ENCODE measurements at regions not wholly inside any gene's neighbourhood (a gene's known extent, or its start where the extent isn't known, plus 50 kb on each side); places are given as distances from the start of the nearest gene placed in this dataset.

DNA sequence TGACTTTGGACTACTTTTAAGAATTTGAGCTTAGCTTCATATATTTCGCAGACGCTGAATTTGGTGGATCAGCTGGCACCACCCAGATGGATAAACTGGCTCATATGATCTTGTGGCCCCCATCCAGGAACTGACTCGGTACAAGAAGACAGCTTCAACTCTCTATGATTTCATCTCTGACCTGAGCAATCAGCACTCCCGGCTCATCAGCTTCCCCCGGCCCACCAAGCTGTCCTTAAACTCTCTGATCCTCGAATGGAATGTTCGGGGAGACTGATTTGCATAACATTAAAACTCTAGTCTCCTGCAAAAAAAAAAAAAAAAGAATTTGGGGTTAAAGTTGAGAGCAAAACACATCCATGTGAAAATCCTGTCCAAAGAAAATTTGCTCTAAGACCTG lies 71.4 kb upstream of the IRS2 start:
- WGBS, 2 donors = 82 to 83% methylated on average over 7 of the region's 7 CpGs
- ATAC-seq (ENCODE audit: low FRiP score in 2 of 2) (no peak), DNase-seq (no peak)
- H3K4me3 ChIP-seq = no peak overlapping the region
- TF ChIP-seq EP300 (IDR thresholded peaks at IDR 0.05) (no peak), POLR2AphosphoS5 (IDR thresholded peaks at IDR 0.05) (no peak), POLR2A (IDR thresholded peaks at IDR 0.05) (no peak), CTCF (IDR thresholded peaks at IDR 0.05) (no peak)
- H3K9me3 ChIP-seq = no peaks in the 10 kb centered on the region
- H3K36me3 ChIP-seq = no peaks in the 10 kb centered on the region
- H3K27ac ChIP-seq = no peak overlapping the region
- no peaks in the 10 kb centered on the region for H3K27me3 ChIP-seq
- H3K4me1 ChIP-seq = peaks cover 0 to under 1% (median 0%) of the 10 kb centered on the region in 4 donors

- Histone ChIP-seq H3K4me3 (no peak overlapping the region), H3K27me3 (no peaks in the 10 kb centered on the region), H3K9me3 (no peaks in the 10 kb centered on the region), H3K4me1 (no peaks in the 10 kb centered on the region), H3K27ac (no peak overlapping the region), H3K36me3 (no peaks in the 10 kb centered on the region)
- TF ChIP-seq EP300 (IDR thresholded peaks at IDR 0.05) = no peak
- TF ChIP-seq POLR2AphosphoS5 (IDR thresholded peaks at IDR 0.05) = no peak
- TF ChIP-seq CTCF (IDR thresholded peaks at IDR 0.05) = no peak
- no peak for TF ChIP-seq POLR2A (IDR thresholded peaks at IDR 0.05)
- DNase-seq = no peak
- 82 to 84% methylated on average over 5 of the region's 5 CpGs for WGBS, 2 donors
- no peak for ATAC-seq (ENCODE audit: low FRiP score in 2 of 2)
Measured at GRCh38 chr13:109857325-109857724, 70.9 kb upstream of the IRS2 start.

DNA sequence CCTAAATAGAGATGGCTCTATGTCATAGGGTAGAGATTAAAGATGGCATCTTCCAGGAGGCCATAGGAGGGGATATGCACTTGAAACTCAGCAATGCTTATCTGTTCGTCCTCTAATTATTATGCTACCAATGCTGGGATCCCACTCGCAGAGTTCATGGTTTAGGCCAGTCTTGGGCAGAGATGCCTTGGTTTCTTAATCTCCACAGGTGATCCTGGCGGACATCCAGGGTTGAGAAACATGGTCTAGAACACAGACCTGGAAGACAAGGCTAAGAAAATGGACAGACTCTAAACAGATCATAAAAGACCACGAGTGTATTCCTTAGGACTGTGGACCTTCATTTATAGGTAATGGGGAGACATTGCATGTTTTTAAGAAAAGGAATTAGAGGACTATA lies 70.0 kb upstream of the IRS2 start:
- no peaks in the 10 kb centered on the region for H3K36me3 ChIP-seq
- no peak overlapping the region for H3K27ac ChIP-seq
- H3K4me1 ChIP-seq = no peaks in the 10 kb centered on the region
- 79 to 86% methylated on average over 4 of the region's 4 CpGs for WGBS, 2 donors
- ATAC-seq (ENCODE audit: low FRiP score in 2 of 2) = no peak
- no peak for DNase-seq
- no peak overlapping the region for H3K4me3 ChIP-seq
- no peak for TF ChIP-seq POLR2AphosphoS5 (IDR thresholded peaks at IDR 0.05)
- no peak for TF ChIP-seq CTCF (IDR thresholded peaks at IDR 0.05)
- no peak for TF ChIP-seq EP300 (IDR thresholded peaks at IDR 0.05)
- no peak for TF ChIP-seq POLR2A (IDR thresholded peaks at IDR 0.05)
- no peaks in the 10 kb centered on the region for H3K9me3 ChIP-seq
- H3K27me3 ChIP-seq = no peaks in the 10 kb centered on the region

- WGBS, 2 donors = 76 to 79% methylated on average over 5 of the region's 5 CpGs
Measured at GRCh38 chr13:109853153-109853552, 66.8 kb upstream of the IRS2 start.

More at GRCh38 chr13:109853153-109853552, 66.8 kb upstream of the IRS2 start:
- no peaks in the 10 kb centered on the region for H3K4me1 ChIP-seq
- H3K4me3 ChIP-seq = no peak overlapping the region
- TF ChIP-seq CTCF (IDR thresholded peaks at IDR 0.05) (no peak), POLR2A (IDR thresholded peaks at IDR 0.05) (no peak)
- no peaks in the 10 kb centered on the region for H3K27me3 ChIP-seq
- H3K9me3 ChIP-seq = no peaks in the 10 kb centered on the region
- no peaks in the 10 kb centered on the region for H3K36me3 ChIP-seq
- ATAC-seq (ENCODE audit: low FRiP score in 2 of 2) = no peak
- H3K27ac ChIP-seq = no peak overlapping the region
- no peak for DNase-seq
